HepG2 (cell line): ENCODE measurements at regions not wholly inside any gene's neighbourhood (a gene's known extent, or its start where the extent isn't known, plus 50 kb on each side); places are given as distances from the start of the nearest gene placed in this dataset.

ENCODE experiments used
- CTCF ChIP-seq: sonication (generic); formaldehyde crosslinking; IDR thresholded peaks from 2 replicates; pipeline ENCODE4 v1.5.0; 2020; ENCODE audit warnings: mild to moderate bottlenecking, missing genetic modification reagents, moderate library complexity
- EP300 ChIP-seq, 3 experiments: sonication (generic) in 1 of 3; formaldehyde crosslinking in 1 of 3; IDR thresholded peaks; 2 replicates each; pipeline versions ENCODE4 v1.5.1 to v1.6.1; 2011 to 2020; ENCODE audit warnings: low read depth in 2 of 3, low read length in 2 of 3, borderline replicate concordance in 1 of 3, improper control_type of control experiment in 1 of 3, mild to moderate bottlenecking in 1 of 3, missing genetic modification reagents in 1 of 3, moderate library complexity in 1 of 3
- MTA3 ChIP-seq: sonication (generic); formaldehyde crosslinking; IDR thresholded peaks from 2 replicates; pipeline ENCODE4 v1.4.0; 2020; ENCODE audit warnings: missing genetic modification reagents
- NFIB ChIP-seq: sonication (generic); formaldehyde crosslinking; IDR thresholded peaks from 2 replicates; pipeline ENCODE4 v1.9.0; 2021; ENCODE audit warnings: missing genetic modification reagents, mild to moderate bottlenecking, borderline replicate concordance
- POLR2A ChIP-seq, 2 experiments: IDR thresholded peaks; 2 replicates each; pipeline ENCODE4 v1.6.1; 2011; ENCODE audit warnings: low read depth in 2 of 2, low read length in 2 of 2, mild to moderate bottlenecking in 1 of 2, moderate library complexity in 1 of 2; ENCODE audit not compliant: insufficient read depth in 1 of 2
- ZFX ChIP-seq: sonication (generic); formaldehyde crosslinking; IDR thresholded peaks from 2 replicates; pipeline ENCODE4 v1.4.0; 2020; ENCODE audit warnings: mild to moderate bottlenecking, low read depth, missing genetic modification reagents, moderate library complexity
- ZNF501 ChIP-seq: sonication (generic); formaldehyde crosslinking; IDR thresholded peaks from 2 replicates; pipeline ENCODE4 v1.5.1; 2020; ENCODE audit warnings: mild to moderate bottlenecking, moderate library complexity, missing genetic modification reagents
- ZNF75D ChIP-seq: sonication (generic); formaldehyde crosslinking; IDR thresholded peaks from 2 replicates; pipeline ENCODE4 v1.8.1; 2023; ENCODE audit warnings: missing genetic modification reagents, mild to moderate bottlenecking, borderline replicate concordance
- TF ChIP-seq, protein P1 (sequence below), 2 experiments: IDR thresholded peaks; 2 replicates each; pipeline ENCODE4 v1.6.1; 2011 to 2012; ENCODE audit warnings: low read length in 2 of 2, borderline replicate concordance in 1 of 2, low read depth in 1 of 2, mild to moderate bottlenecking in 1 of 2, moderate library complexity in 1 of 2

DNA sequence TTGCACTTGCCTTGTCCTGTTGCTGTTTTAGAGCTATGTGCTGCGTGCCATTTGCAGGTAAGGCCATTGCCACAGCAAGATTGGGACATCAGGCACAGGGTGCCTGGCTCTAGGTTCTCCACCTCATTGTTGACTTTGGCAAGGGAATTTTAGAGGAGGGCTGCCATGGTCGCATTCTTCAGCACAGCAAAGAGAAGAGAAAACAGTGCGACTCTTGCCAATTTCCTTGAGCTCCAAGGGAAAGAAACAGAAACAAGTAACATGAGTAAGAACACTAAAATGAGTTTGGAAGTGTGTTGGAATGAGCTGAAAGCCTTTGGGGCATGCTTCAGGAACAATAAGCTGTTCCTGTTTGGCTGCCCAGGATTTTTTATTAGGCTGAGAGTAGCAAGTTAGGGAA lies 188.1 kb upstream of the IL12B start:
- TF ChIP-seq POLR2A (IDR thresholded peaks at IDR 0.05; ENCODE audit: insufficient read depth in 1 of 2, low read depth in 2 of 2, low read length in 2 of 2), result no peak
- TF ChIP-seq ZNF75D, result no peak
- no peak for TF ChIP-seq NFIB (CRISPR knock-in tag)
- no peak for TF ChIP-seq CTCF
- TF ChIP-seq, protein P1, sequence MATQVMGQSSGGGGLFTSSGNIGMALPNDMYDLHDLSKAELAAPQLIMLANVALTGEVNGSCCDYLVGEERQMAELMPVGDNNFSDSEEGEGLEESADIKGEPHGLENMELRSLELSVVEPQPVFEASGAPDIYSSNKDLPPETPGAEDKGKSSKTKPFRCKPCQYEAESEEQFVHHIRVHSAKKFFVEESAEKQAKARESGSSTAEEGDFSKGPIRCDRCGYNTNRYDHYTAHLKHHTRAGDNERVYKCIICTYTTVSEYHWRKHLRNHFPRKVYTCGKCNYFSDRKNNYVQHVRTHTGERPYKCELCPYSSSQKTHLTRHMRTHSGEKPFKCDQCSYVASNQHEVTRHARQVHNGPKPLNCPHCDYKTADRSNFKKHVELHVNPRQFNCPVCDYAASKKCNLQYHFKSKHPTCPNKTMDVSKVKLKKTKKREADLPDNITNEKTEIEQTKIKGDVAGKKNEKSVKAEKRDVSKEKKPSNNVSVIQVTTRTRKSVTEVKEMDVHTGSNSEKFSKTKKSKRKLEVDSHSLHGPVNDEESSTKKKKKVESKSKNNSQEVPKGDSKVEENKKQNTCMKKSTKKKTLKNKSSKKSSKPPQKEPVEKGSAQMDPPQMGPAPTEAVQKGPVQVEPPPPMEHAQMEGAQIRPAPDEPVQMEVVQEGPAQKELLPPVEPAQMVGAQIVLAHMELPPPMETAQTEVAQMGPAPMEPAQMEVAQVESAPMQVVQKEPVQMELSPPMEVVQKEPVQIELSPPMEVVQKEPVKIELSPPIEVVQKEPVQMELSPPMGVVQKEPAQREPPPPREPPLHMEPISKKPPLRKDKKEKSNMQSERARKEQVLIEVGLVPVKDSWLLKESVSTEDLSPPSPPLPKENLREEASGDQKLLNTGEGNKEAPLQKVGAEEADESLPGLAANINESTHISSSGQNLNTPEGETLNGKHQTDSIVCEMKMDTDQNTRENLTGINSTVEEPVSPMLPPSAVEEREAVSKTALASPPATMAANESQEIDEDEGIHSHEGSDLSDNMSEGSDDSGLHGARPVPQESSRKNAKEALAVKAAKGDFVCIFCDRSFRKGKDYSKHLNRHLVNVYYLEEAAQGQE (IDR thresholded peaks at IDR 0.05; ENCODE audit: borderline replicate concordance in 1 of 2, low read depth in 1 of 2, low read length in 2 of 2), result no peak
- TF ChIP-seq ZFX (CRISPR knock-in tag), result no peak
- no peak for TF ChIP-seq MTA3 (CRISPR knock-in tag)
- TF ChIP-seq EP300 (IDR thresholded peaks at IDR 0.05; ENCODE audit: low read depth in 2 of 2, low read length in 2 of 2), result no peak
- TF ChIP-seq EP300 (CRISPR knock-in tag; IDR thresholded peaks at IDR 0.05; ENCODE audit: borderline replicate concordance), result no peak
- TF ChIP-seq ZNF501 (CRISPR knock-in tag), result no peak
